AG09319 (cell line): ENCODE measurements at regions not wholly inside any gene's neighbourhood (a gene's known extent, or its start where the extent isn't known, plus 50 kb on each side); places are given as distances from the start of the nearest gene placed in this dataset.

Experiments used
- DNase-seq: peaks from one replicate; pipeline ENCODE4 v3.0.0-alpha.2; 2010; ENCODE audit warnings: low read depth; ENCODE audit errors: extremely low read depth
- TF ChIP-seq, protein P1 (sequence below): IDR thresholded peaks from 2 replicates; pipeline ENCODE4 v1.5.1; 2011; ENCODE audit warnings: low read depth, mild to moderate bottlenecking, inconsistent platforms, low read length, moderate library complexity

DNA sequence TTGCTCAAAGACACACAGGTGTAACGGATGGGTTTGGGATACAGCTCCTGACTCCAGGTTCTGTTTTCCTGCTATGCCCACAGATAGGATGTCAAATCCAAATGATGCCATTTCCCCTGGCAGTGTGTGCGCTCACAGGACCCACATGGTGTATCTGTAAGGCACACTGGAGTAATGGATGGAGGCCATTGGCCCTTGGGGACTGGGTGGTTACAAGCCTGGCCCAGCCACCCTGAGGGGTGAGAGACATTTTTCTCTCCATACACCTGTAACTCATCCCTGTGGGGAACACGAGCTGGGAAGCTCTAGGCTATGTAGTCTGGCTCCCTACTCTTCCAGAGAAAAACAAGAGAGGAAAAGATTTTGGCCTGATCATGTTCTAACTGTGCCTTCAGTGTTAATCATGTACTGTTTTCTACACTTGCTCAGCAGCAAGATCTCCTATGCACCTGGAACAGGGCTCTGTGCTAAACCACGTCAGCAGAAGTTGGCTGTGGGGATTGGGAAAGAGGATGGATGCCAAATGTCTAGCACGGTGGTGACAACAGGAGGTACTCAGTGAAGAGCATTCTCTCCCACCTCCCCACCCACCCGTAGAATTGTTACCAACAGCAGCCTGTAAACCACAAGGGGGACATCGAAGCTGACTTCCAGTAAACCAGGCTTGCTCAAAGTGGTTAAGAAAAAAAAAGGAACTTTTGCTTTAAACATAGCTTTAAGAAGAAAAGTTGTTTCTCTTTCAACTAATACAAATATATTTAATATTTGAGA lies 237.0 kb downstream of the LACC1 start:
- TF ChIP-seq, protein P1, sequence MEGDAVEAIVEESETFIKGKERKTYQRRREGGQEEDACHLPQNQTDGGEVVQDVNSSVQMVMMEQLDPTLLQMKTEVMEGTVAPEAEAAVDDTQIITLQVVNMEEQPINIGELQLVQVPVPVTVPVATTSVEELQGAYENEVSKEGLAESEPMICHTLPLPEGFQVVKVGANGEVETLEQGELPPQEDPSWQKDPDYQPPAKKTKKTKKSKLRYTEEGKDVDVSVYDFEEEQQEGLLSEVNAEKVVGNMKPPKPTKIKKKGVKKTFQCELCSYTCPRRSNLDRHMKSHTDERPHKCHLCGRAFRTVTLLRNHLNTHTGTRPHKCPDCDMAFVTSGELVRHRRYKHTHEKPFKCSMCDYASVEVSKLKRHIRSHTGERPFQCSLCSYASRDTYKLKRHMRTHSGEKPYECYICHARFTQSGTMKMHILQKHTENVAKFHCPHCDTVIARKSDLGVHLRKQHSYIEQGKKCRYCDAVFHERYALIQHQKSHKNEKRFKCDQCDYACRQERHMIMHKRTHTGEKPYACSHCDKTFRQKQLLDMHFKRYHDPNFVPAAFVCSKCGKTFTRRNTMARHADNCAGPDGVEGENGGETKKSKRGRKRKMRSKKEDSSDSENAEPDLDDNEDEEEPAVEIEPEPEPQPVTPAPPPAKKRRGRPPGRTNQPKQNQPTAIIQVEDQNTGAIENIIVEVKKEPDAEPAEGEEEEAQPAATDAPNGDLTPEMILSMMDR, result no peak
- DNase-seq, result no peak

DNA sequence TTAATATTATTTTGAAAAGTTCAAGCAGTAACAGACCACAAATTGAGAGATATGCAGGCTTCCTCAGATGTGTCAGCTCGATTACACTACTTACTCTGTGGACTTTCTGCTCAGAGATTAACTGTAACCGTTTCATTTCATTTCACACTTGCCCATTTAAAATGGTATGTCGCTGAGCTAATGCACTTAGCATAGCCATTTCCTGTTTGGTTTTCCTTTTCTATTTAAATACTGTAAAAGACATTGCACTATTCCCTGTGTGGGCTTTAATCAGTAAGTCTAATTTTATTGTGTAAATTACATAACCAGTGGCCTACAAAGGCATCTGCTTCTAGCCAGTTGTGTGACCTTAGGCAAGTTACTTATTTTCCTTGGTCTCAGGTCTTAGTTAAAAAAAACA lies 237.6 kb downstream of the LACC1 start:
- no peak for DNase-seq
- TF ChIP-seq, protein P1, result no peak

DNA sequence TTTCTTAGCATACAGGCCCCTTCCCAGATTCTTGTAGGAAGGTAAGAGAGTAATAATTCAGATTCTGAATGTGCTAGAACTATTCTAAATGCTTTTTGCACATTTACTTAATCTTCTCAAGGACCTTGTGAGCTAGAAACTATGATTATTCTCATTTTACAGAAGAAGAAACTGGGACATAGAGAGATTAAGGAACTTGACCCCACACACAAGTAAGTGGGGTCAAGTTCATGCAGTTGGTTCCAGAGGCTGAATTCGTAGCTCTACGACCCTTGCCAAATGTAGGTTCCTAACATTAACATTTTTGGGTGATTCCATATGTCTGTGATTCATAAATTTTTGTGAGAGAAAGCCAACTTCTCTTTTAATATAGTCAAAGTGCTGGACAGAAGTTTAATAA lies 238.1 kb downstream of the LACC1 start:
- DNase-seq, result no peak
- TF ChIP-seq, protein P1, result no peak

DNA sequence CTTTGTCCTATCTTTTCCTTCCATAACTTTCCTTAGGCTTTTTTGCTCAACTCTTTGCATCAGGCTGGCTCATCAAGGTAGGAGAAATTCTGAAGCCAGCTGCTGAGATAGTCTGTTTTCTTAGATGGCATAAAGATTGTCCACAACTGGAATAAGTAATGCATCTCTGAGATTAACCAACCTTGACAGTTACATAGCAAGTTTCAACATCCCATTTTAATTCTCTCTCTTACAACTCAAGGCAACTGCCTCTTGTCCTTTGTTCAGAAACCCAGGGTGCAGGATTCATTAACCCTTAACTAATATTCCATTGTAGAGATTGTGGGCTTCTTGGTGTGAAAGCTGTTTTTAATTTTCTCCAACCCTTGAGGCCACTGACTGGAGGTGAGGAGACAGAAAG lies 239.2 kb downstream of the LACC1 start:
- no peak for DNase-seq
- TF ChIP-seq, protein P1, result no peak

DNA sequence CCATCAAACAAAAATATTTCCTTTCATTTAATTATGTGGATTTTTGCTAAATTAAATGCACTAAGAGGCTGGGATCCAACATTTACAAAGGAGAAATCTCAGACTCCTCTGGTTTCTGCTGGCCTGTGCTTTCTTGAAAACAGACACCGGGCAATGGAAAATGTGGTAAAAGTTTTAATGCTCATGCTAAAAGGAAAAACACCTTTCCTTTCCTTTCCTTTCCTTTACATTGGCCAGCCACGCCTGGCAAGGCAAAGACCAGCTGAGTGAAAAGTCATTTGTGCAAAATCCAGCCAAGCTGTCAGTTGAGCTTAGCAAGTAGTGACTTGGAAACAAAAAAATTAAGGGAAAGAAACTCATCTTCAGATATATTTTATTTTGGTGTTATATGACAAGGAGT lies 240.3 kb downstream of the LACC1 start:
- DNase-seq, result no peak
- TF ChIP-seq, protein P1, result no peak

DNA sequence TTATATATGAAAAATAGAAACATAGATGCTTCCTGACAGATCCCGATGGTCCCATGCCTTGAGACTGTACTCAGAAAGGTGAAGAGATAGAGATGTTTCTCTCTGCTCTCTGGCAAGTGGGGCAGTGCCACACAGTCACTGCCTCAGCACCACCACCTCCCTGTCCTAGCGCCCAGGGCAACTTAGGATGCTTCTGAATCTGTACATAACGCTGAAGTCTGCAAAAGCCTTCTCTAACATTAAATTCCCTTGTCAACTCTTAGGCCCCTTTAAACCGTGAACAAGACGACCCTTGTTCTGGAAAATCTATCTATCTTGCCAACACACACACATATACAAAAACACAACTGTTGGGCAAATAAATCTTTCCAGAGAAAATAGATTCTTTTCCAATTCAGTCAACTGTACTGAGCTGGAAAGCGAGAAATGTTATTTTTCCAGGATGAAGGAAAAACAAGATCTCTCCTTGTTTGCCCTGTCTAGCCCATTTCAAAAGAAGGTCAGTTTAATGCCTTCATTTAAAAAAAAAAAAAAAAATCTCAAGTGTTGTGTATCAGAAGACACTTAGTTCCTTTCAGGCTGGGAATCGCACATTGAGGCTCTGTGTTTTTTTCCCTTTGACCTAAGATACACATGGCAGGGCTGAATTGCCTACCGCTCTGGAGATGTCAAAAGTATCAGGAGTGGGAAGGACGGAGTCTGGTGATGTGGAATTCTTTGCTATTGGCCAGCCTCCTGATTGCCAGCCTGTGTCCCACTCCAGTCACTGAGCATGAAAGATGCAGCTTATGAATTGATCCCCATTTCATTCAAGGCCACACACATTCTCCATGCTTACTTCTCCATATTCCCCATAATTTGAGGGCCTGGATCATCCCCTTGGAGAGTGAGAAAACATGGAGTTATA lies 241.4 kb downstream of the LACC1 start:
- TF ChIP-seq, protein P1, result no peak
- no peak for DNase-seq

DNA sequence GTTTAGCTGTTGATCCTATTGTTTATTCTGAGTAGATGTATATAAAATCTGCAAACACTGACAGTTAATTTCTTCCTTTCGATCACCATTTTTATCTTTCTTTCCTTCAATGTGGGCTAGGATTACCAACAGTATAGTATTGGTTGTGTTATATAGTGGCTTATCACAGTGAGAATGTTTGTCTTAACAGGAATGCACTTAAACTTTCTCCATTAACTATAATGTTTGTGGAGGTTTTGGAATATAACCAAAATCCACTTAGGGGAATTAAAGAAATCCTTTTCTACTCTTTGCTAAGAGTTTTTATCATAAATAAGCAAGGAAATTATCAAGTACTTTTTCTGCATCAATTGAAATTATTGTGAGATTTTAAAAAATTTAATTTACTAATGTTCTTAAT lies 244.6 kb downstream of the LACC1 start:
- no peak for DNase-seq
- TF ChIP-seq, protein P1, result no peak
